SHP77 treated with DMSO at 0.1 percent for 48 hours (cell line): ENCODE measurements at regions not wholly inside any gene's neighbourhood (a gene's known extent, or its start where the extent isn't known, plus 50 kb on each side); places are given as distances from the start of the nearest gene placed in this dataset.
"Not testable (repeated sequence)": the region's sequence is repeated elsewhere in the genome, so short reads cannot be mapped to it uniquely, and the experiment has no call there.

Experiments used
- DNase-seq: peaks from one replicate; lab custom pipeline; 2025; lab: John Stamatoyannopoulos, UW

GRCh38 chr5:167939686-167940085, 351.8 kb upstream of the WWC1 start:
- no peak for DNase-seq

GRCh38 chr5:167940911-167941310, 350.5 kb upstream of the WWC1 start:
- DNase-seq = no peak

- not testable (repeated sequence) for DNase-seq
Measured at GRCh38 chr5:167941556-167941955, 349.9 kb upstream of the WWC1 start.

- no peak for DNase-seq
Measured at GRCh38 chr5:167943343-167943742, 348.1 kb upstream of the WWC1 start.

- DNase-seq = no peak
Measured at GRCh38 chr5:167944121-167944852, 347.2 kb upstream of the WWC1 start.

- no peak for DNase-seq
Measured at GRCh38 chr5:167945542-167946384, 345.7 kb upstream of the WWC1 start.

GRCh38 chr5:167947306-167947705, 344.1 kb upstream of the WWC1 start:
- DNase-seq = no peak

- no peak for DNase-seq
Measured at GRCh38 chr5:167948251-167948650, 343.2 kb upstream of the WWC1 start.

- DNase-seq = no peak
Measured at GRCh38 chr5:167949435-167949834, 342.0 kb upstream of the WWC1 start.

GRCh38 chr5:167950126-167950721, 341.2 kb upstream of the WWC1 start:
- no peak for DNase-seq

- no peak for DNase-seq
Measured at GRCh38 chr5:167951116-167951515, 340.3 kb upstream of the WWC1 start.

GRCh38 chr5:167952278-167952995, 339.0 kb upstream of the WWC1 start:
- no peak for DNase-seq

GRCh38 chr5:167953151-167953798, 338.2 kb upstream of the WWC1 start:
- no peak for DNase-seq

- DNase-seq = no peak
Measured at GRCh38 chr5:167961731-167962130, 329.7 kb upstream of the WWC1 start.

GRCh38 chr5:167964529-167964928, 326.9 kb upstream of the WWC1 start:
- DNase-seq = no peak

GRCh38 chr5:167965710-167966109, 325.7 kb upstream of the WWC1 start:
- DNase-seq = no peak

- DNase-seq = no peak
Measured at GRCh38 chr5:167966979-167967378, 324.5 kb upstream of the WWC1 start.

GRCh38 chr5:167967494-167968177, 323.8 kb upstream of the WWC1 start:
- no peak for DNase-seq

GRCh38 chr5:167968837-167969236, 322.6 kb upstream of the WWC1 start:
- no peak for DNase-seq

GRCh38 chr5:167969998-167970397, 321.4 kb upstream of the WWC1 start:
- DNase-seq = no peak

- DNase-seq = no peak
Measured at GRCh38 chr5:167971706-167972105, 319.7 kb upstream of the WWC1 start.
